ENCODE measurements at regions not wholly inside any gene's neighbourhood (a gene's known extent, or its start where the extent isn't known, plus 50 kb on each side); places are given as distances from the start of the nearest gene placed in this dataset.

GRCh38 chr5:120372899-120373298 is 91.2 kb upstream of the PRR16 start:
- TF ChIP-seq CTCF (IDR thresholded peaks at IDR 0.05; ENCODE audit: borderline replicate concordance, extremely low read depth, low read length, poor library complexity, severe bottlenecking) (no peak), EZH2 (IDR thresholded peaks at IDR 0.05; ENCODE audit: borderline replicate concordance, low read depth, low read length, severe bottlenecking) (no peak)
